CD1c-positive myeloid dendritic cell (primary cell): ENCODE measurements at regions not wholly inside any gene's neighbourhood (a gene's known extent, or its start where the extent isn't known, plus 50 kb on each side); places are given as distances from the start of the nearest gene placed in this dataset.
"Not testable (repeated sequence)": the region's sequence is repeated elsewhere in the genome, so short reads cannot be mapped to it uniquely, and the experiment has no call there.

Source experiments
- DNase-seq: peaks from one replicate; pipeline ENCODE4 v3.0.0-alpha.2; 2016; ENCODE audit errors: extremely low spot score

GRCh38 chrX:55326985-55327384 is 62.3 kb upstream of the PAGE3 start:
- DNase-seq = no peak

DNA sequence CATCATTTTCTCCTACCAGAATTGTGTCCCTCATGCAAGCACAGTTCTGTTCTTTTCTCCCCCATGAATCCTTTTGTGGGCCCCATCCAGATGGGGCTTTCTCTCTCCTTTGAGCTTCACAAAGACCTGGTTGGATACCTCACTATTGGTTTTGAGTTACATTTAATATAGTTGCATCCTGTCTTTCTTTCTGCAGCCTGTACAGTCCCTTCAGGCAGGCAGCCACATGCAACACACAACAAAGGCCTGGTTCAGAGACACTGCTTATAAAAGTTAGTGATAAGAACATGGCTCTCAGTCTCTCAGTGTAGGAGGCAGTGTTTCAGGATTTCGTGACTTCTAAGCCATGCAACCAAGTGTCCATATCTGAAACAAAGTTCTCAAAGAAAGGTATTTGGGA is 70.6 kb upstream of the PAGE3 start:
- no peak for DNase-seq

- DNase-seq = no peak
Measured at GRCh38 chrX:55336176-55336575, 71.5 kb upstream of the PAGE3 start.

DNA sequence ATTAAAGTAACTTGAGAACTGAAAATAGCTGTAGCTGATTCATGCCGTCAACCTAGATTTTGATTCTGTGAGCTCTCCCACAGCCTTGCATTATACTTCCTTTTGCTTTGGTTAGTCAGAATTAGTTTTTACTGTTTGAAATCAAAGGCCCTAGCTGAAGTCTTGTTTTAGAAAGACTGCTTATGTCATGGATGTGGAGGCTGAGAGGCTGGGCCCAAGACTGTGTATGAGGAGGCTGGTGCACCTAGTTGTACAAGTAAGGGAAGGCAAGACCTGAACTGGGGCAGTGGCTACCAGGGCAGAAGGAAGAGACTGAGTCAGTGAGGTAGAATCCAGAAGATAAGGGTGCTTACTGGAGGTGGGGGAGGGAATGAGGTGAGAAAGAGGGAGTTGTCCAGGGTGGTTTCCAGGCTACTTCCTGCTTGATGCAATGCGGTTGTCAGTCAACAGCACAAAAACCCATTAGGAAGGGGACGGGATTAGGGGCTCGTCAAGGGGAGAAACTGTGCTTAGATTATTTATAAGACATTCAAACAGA is 76.2 kb upstream of the PAGE3 start:
- no peak for DNase-seq

GRCh38 chrX:55342533-55343501 is 78.1 kb upstream of the PAGE3 start:
- DNase-seq = peak; percentile 1

DNA sequence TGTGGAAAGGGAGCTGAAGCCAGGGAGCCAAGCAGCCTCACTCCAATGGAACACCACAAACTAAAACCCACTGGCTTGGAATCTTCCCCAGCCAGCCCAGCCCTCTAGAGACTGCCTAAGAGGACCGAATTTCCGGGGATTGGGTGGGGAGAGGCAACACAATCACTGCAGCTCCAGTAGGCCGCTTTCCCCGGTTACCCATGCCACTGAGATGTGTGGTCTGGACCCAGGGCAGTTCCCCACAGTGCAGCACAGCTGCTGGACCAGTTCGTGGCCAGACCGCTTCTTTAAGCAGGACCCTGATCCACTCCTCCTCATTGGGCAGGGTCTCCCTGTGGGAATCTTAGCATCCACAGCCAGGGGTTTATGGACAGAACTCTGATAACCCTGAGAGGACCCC is 91.9 kb upstream of the PAGE3 start:
- no peak for DNase-seq

- DNase-seq = no peak
Measured at GRCh38 chrX:55357236-55357635, 92.5 kb upstream of the PAGE3 start.

DNA sequence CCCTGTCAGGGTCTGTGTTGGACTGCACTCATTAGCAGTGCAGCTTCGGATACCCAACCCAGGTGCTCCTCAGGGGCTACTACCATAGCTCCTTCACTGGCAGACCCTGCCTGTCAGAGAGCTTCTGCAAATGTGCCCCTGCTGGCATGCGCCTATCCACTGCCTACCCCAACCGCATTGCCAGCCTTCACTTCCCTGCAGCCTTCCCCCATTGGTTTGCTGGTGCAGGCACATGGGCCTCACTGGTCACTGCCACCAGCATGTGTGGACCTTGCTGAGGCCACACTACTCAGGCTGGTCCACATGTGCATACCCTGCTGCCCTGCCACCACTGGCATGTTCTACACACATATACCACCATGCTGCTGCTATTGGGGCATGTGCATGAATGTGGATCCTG is 72.5 kb upstream of the MAGEH1 start:
- DNase-seq = no peak

GRCh38 chrX:55389376-55389775 is 62.6 kb upstream of the MAGEH1 start:
- DNase-seq = no peak

DNA sequence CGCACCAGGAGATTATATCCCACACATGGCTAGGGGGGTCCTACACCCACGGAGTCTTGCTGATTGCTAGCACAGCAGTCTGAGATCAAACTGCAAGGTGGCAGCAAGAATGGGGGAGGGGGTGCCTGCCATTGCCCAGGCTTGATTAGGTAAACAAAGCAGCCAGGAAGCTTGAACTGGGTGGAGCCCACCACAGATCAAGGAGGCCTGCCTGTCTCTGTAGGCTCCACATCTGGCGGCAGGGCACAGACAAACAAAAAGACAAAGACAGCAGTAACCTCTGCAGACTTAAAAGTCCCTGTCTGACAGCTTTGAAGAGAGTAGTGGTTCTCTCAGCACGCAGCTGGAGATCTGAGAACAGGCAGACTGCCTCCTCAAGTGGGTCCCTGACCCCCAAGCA is 55.1 kb upstream of the MAGEH1 start:
- not testable (repeated sequence) for DNase-seq
